Renal cortical epithelial cell (primary cell): ENCODE measurements at regions not wholly inside any gene's neighbourhood (a gene's known extent, or its start where the extent isn't known, plus 50 kb on each side); places are given as distances from the start of the nearest gene placed in this dataset.

Experiments
- DNase-seq: peaks from one replicate; pipeline ENCODE4 v3.0.0-alpha.2; 2011; ENCODE audit warnings: low read depth

GRCh38 chr12:97177481-97177880 lies 270.4 kb downstream of the NEDD1 start:
- DNase-seq = no peak

- no peak for DNase-seq
Measured at GRCh38 chr12:97181571-97182265, 274.7 kb downstream of the NEDD1 start.

- no peak for DNase-seq
Measured at GRCh38 chr12:97182769-97183168, 275.7 kb downstream of the NEDD1 start.

- DNase-seq = no peak
Measured at GRCh38 chr12:97184127-97184773, 277.2 kb downstream of the NEDD1 start.

- DNase-seq = no peak
Measured at GRCh38 chr12:97185567-97185966, 277.0 kb upstream of the RMST start.

GRCh38 chr12:97194546-97194945 lies 268.1 kb upstream of the RMST start:
- DNase-seq = no peak

- DNase-seq = no peak
Measured at GRCh38 chr12:97200181-97200580, 262.4 kb upstream of the RMST start.

GRCh38 chr12:97203408-97203807 lies 259.2 kb upstream of the RMST start:
- no peak for DNase-seq

GRCh38 chr12:97209997-97210396 lies 252.6 kb upstream of the RMST start:
- no peak for DNase-seq

GRCh38 chr12:97211416-97211930 lies 251.1 kb upstream of the RMST start:
- no peak for DNase-seq

- no peak for DNase-seq
Measured at GRCh38 chr12:97216848-97217247, 245.8 kb upstream of the RMST start.

GRCh38 chr12:97222391-97222790 lies 240.2 kb upstream of the RMST start:
- DNase-seq = no peak

GRCh38 chr12:97223419-97223818 lies 239.2 kb upstream of the RMST start:
- DNase-seq = no peak

GRCh38 chr12:97229004-97229403 lies 233.6 kb upstream of the RMST start:
- DNase-seq = no peak

GRCh38 chr12:97235102-97235501 lies 227.5 kb upstream of the RMST start:
- DNase-seq = no peak

- no peak for DNase-seq
Measured at GRCh38 chr12:97246368-97246767, 216.2 kb upstream of the RMST start.

- no peak for DNase-seq
Measured at GRCh38 chr12:97250483-97250882, 212.1 kb upstream of the RMST start.

- DNase-seq = no peak
Measured at GRCh38 chr12:97257726-97258125, 204.9 kb upstream of the RMST start.

GRCh38 chr12:97259098-97259497 lies 203.5 kb upstream of the RMST start:
- no peak for DNase-seq

GRCh38 chr12:97260786-97261185 lies 201.8 kb upstream of the RMST start:
- no peak for DNase-seq

- DNase-seq = peak; percentile 3
Measured at GRCh38 chr12:97267166-97267565, 195.4 kb upstream of the RMST start.

GRCh38 chr12:97267594-97268202 lies 194.9 kb upstream of the RMST start:
- DNase-seq = peak; percentile 38

- DNase-seq = no peak
Measured at GRCh38 chr12:97272471-97272870, 190.1 kb upstream of the RMST start.
